ENCODE measurements at regions not wholly inside any gene's neighbourhood (a gene's known extent, or its start where the extent isn't known, plus 50 kb on each side); places are given as distances from the start of the nearest gene placed in this dataset.

DNA sequence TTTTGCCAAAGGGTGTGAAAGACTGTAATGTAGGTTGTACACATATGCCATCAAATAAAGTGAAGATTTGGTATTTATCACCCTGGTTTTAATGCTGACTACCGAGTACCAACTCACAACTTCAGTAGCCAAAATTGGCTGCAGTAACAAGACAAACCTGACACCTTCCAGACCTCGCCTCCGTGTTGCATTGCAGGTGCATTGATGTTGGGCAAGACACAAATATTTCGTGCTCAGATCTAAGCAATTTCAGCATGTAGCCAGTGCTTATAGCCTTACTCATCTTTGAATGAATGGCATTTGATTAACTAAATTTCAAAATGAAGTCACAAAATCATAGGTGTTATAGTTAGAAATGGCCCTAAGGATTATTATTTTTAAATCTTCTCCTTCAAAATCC lies 400.2 kb downstream of the SOX2 start:
- no peaks in the 10 kb centered on the region for H3K27me3 ChIP-seq (ENCODE audit: control insufficient read depth in 2 of 2, insufficient read depth in 2 of 2, low read length in 2 of 2)
- H3K36me3 ChIP-seq (ENCODE audit: control insufficient read depth in 2 of 2, insufficient read depth in 2 of 2, low read length in 2 of 2) = no peaks in the 10 kb centered on the region
- H3K4me1 ChIP-seq (ENCODE audit: control insufficient read depth in 2 of 2, insufficient read depth in 2 of 2, low read length in 2 of 2) = no peaks in the 10 kb centered on the region
- H3K27ac ChIP-seq (ENCODE audit: low read depth in 2 of 2, low read length in 2 of 2) = no peak overlapping the region
- H3K4me3 ChIP-seq (ENCODE audit: low read length in 2 of 2) = no peak overlapping the region
- no peaks in the 10 kb centered on the region for H3K9me3 ChIP-seq (ENCODE audit: control insufficient read depth in 2 of 2, low read length in 2 of 2)
- no peak overlapping the region for H3K9ac ChIP-seq (ENCODE audit: low read depth in 1 of 2, low read length in 2 of 2)

DNA sequence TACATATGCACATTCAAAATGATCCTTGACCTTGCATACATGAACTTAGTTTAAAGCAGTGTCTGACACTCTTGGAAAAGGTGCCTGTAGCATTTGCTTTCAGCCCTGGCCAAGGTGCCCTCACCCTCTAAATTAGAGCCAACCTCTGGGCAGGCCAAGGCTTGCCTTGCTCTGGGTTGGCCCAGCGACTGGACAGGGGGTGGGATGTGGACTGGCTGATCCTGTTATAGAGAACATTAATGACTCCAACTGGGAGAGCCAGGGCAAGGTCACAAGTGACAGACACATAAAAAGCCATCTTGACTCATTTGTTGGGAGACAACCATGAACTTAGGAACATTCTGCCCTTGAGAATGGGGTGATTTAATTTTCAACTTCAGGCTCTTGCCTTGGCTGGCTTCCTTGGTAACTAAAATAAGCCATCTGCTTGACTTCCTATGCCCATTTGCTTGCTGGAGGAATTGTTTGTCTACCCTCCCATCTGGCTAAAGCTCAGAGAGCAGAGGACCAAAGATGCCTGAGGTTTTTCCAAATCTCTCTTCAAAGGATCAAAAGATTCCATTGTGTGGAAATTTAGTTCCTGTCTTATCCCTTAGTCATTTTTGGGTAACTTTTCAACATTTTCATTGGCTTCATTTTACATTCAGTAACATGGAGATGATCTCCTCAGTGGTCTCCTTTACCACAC lies 403.7 kb downstream of the SOX2 start:
- no peak overlapping the region for H3K9ac ChIP-seq (ENCODE audit: low read depth in 1 of 2, low read length in 2 of 2)
- no peaks in the 10 kb centered on the region for H3K27me3 ChIP-seq (ENCODE audit: control insufficient read depth in 2 of 2, insufficient read depth in 2 of 2, low read length in 2 of 2)

DNA sequence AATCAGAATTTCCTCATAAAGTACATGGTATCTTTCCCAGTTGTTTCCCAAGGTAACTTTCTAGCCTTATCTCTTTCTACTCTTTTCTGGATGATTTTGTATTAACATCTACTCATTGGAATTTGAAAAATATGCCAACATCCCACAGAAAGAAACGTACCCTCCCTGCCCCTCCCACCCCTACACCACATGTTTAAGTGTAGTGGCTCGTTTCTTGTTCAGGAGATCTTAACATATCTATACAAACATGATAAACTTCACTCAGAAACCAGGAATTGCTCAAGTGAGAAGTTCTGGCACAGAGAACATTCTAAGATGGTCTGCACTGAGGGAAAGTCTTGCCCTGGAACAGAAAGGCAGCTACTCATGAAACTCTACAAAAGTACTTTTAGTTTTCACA lies 404.7 kb downstream of the SOX2 start:
- H3K36me3 ChIP-seq (ENCODE audit: control insufficient read depth in 2 of 2, insufficient read depth in 2 of 2, low read length in 2 of 2) = no peaks in the 10 kb centered on the region
- H3K27me3 ChIP-seq (ENCODE audit: control insufficient read depth in 2 of 2, insufficient read depth in 2 of 2, low read length in 2 of 2) = no peaks in the 10 kb centered on the region
- no peak overlapping the region for H3K27ac ChIP-seq (ENCODE audit: low read depth in 2 of 2, low read length in 2 of 2)
- H3K4me3 ChIP-seq (ENCODE audit: low read length in 2 of 2) = no peak overlapping the region
- H3K9ac ChIP-seq (ENCODE audit: low read depth in 1 of 2, low read length in 2 of 2) = no peak overlapping the region
- no peaks in the 10 kb centered on the region for H3K4me1 ChIP-seq (ENCODE audit: control insufficient read depth in 2 of 2, insufficient read depth in 2 of 2, low read length in 2 of 2)
- H3K9me3 ChIP-seq (ENCODE audit: control insufficient read depth in 2 of 2, low read length in 2 of 2) = no peaks in the 10 kb centered on the region

More for the DNA sequence above, 403.7 kb downstream of the SOX2 start:
- Histone ChIP-seq H3K4me3 (ENCODE audit: low read length in 2 of 2) (no peak overlapping the region), H3K36me3 (ENCODE audit: control insufficient read depth in 2 of 2, insufficient read depth in 2 of 2, low read length in 2 of 2) (no peaks in the 10 kb centered on the region), H3K27ac (ENCODE audit: low read depth in 2 of 2, low read length in 2 of 2) (no peak overlapping the region), H3K9me3 (ENCODE audit: control insufficient read depth in 2 of 2, low read length in 2 of 2) (no peaks in the 10 kb centered on the region), H3K4me1 (ENCODE audit: control insufficient read depth in 2 of 2, insufficient read depth in 2 of 2, low read length in 2 of 2) (no peaks in the 10 kb centered on the region)

DNA sequence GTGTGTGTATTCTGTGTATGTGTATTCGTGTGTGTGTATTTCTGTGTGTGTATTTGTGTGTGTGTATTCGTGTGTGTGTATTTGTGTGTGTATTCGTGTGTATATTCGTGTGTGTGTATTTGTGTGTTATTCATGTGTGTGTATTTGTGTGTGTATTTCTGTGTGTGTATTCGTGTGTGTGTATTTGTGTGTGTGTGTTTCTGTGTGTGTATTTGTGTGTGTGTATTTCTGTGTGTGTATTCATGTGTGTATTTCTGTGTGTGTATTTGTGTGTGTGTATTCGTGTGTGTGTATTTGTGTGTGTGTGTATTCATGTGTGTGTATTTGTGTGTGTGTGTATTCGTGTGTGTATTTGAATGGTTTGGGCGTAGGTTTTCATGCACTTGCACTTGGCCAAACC lies 405.4 kb downstream of the SOX2 start:
- Histone ChIP-seq H3K9me3 (ENCODE audit: control insufficient read depth in 2 of 2, low read length in 2 of 2) (no peaks in the 10 kb centered on the region), H3K27me3 (ENCODE audit: control insufficient read depth in 2 of 2, insufficient read depth in 2 of 2, low read length in 2 of 2) (no peaks in the 10 kb centered on the region), H3K36me3 (ENCODE audit: control insufficient read depth in 2 of 2, insufficient read depth in 2 of 2, low read length in 2 of 2) (no peaks in the 10 kb centered on the region), H3K4me3 (ENCODE audit: low read length in 2 of 2) (no peak overlapping the region), H3K9ac (ENCODE audit: low read depth in 1 of 2, low read length in 2 of 2) (no peak overlapping the region), H3K4me1 (ENCODE audit: control insufficient read depth in 2 of 2, insufficient read depth in 2 of 2, low read length in 2 of 2) (no peaks in the 10 kb centered on the region), H3K27ac (ENCODE audit: low read depth in 2 of 2, low read length in 2 of 2) (no peak overlapping the region)

DNA sequence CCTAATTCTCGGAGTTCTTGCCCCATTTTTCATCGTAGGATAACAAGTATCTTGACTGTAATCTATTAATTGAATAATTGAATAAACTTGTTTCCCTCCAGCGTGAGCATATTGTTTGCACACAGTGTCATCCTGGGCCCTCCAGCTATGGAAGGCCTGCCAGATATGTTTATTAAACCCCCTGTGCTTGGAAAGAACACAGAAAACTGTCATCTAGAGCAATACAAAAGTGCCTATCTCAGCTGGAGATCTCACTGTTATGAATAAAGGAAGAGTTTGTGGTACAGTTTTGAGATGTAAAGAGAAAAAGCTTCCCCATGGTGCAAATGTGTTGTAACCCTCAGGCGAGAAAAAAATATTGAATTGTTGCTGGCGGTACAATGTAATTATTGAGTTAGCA lies 405.9 kb downstream of the SOX2 start:
- Histone ChIP-seq H3K4me3 (ENCODE audit: low read length in 2 of 2) (no peak overlapping the region), H3K9me3 (ENCODE audit: control insufficient read depth in 2 of 2, low read length in 2 of 2) (no peaks in the 10 kb centered on the region), H3K9ac (ENCODE audit: low read depth in 1 of 2, low read length in 2 of 2) (no peak overlapping the region)

DNA sequence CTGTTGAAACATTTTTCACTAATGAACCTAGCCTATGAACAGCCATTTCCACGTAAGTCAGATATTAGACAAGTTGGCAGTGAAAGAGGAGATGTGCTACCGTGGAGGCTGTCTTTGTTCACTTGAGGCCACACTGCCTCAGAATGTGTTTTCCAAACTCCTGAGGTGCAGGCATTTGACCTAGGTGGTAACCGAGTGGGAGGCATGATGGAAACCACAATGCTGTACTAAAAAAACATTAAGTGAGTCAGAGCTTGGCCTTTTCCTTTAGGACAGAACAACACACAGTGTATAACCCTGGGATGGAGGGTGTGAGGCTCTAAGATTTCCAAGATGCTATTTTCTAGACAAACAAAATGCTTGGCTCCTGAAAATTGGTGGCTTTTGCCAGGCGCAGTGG lies 406.3 kb downstream of the SOX2 start:
- Histone ChIP-seq H3K27ac (ENCODE audit: low read depth in 2 of 2, low read length in 2 of 2) (no peak overlapping the region), H3K36me3 (ENCODE audit: control insufficient read depth in 2 of 2, insufficient read depth in 2 of 2, low read length in 2 of 2) (no peaks in the 10 kb centered on the region), H3K4me3 (ENCODE audit: low read length in 2 of 2) (no peak overlapping the region), H3K4me1 (ENCODE audit: control insufficient read depth in 2 of 2, insufficient read depth in 2 of 2, low read length in 2 of 2) (no peaks in the 10 kb centered on the region), H3K9ac (ENCODE audit: low read depth in 1 of 2, low read length in 2 of 2) (no peak overlapping the region), H3K9me3 (ENCODE audit: control insufficient read depth in 2 of 2, low read length in 2 of 2) (no peaks in the 10 kb centered on the region), H3K27me3 (ENCODE audit: control insufficient read depth in 2 of 2, insufficient read depth in 2 of 2, low read length in 2 of 2) (no peaks in the 10 kb centered on the region)

More for the DNA sequence above, 405.9 kb downstream of the SOX2 start:
- no peaks in the 10 kb centered on the region for H3K36me3 ChIP-seq (ENCODE audit: control insufficient read depth in 2 of 2, insufficient read depth in 2 of 2, low read length in 2 of 2)
- no peak overlapping the region for H3K27ac ChIP-seq (ENCODE audit: low read depth in 2 of 2, low read length in 2 of 2)
- no peaks in the 10 kb centered on the region for H3K27me3 ChIP-seq (ENCODE audit: control insufficient read depth in 2 of 2, insufficient read depth in 2 of 2, low read length in 2 of 2)
- H3K4me1 ChIP-seq (ENCODE audit: control insufficient read depth in 2 of 2, insufficient read depth in 2 of 2, low read length in 2 of 2) = no peaks in the 10 kb centered on the region

DNA sequence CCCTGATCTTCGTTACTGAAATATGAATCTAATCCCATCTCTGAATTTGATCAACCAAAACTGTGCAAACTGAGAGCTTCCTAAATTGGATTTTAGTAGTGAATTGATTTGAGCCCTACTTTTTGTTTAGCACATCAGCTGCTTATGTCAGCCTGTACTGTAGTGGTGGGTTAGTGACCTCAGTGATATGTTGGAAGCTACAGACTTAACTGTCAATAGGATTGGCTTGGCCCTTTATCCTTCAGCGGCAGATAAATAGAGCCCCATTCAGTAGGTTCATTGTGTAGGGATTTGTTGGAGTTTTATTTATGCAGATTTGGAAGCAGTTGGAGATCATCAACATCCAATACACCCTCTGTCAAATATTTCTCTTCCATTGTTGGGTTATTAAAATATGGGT lies 409.7 kb downstream of the SOX2 start:
- no peak overlapping the region for H3K9ac ChIP-seq (ENCODE audit: low read depth in 1 of 2, low read length in 2 of 2)
- H3K4me3 ChIP-seq (ENCODE audit: low read length in 2 of 2) = no peak overlapping the region
- no peaks in the 10 kb centered on the region for H3K4me1 ChIP-seq (ENCODE audit: control insufficient read depth in 2 of 2, insufficient read depth in 2 of 2, low read length in 2 of 2)
- no peaks in the 10 kb centered on the region for H3K9me3 ChIP-seq (ENCODE audit: control insufficient read depth in 2 of 2, low read length in 2 of 2)
- no peaks in the 10 kb centered on the region for H3K36me3 ChIP-seq (ENCODE audit: control insufficient read depth in 2 of 2, insufficient read depth in 2 of 2, low read length in 2 of 2)
- H3K27ac ChIP-seq (ENCODE audit: low read depth in 2 of 2, low read length in 2 of 2) = no peak overlapping the region
- no peaks in the 10 kb centered on the region for H3K27me3 ChIP-seq (ENCODE audit: control insufficient read depth in 2 of 2, insufficient read depth in 2 of 2, low read length in 2 of 2)

DNA sequence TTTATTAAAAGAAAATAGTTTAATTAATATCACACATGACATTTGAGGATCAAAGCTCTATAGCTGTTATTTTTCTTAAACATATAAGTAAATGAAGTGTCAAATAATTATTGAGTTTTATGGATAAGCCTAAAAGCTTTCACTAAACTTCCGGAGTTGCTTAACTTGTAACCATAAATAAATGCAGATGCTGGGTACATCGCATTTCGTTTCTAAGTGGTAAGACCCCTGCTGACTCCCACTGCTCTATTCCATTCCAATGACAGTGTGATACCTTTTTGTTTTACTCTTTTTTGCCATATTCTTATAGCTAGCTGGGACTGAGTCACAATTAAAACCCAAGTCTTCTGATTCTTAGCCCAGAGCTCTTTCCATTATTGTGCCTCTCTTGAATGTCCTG lies 411.1 kb downstream of the SOX2 start:
- Histone ChIP-seq H3K27me3 (ENCODE audit: control insufficient read depth in 2 of 2, insufficient read depth in 2 of 2, low read length in 2 of 2) (no peaks in the 10 kb centered on the region), H3K4me3 (ENCODE audit: low read length in 2 of 2) (no peak overlapping the region), H3K4me1 (ENCODE audit: control insufficient read depth in 2 of 2, insufficient read depth in 2 of 2, low read length in 2 of 2) (no peaks in the 10 kb centered on the region), H3K36me3 (ENCODE audit: control insufficient read depth in 2 of 2, insufficient read depth in 2 of 2, low read length in 2 of 2) (no peaks in the 10 kb centered on the region), H3K9me3 (ENCODE audit: control insufficient read depth in 2 of 2, low read length in 2 of 2) (no peaks in the 10 kb centered on the region), H3K27ac (ENCODE audit: low read depth in 2 of 2, low read length in 2 of 2) (no peak overlapping the region), H3K9ac (ENCODE audit: low read depth in 1 of 2, low read length in 2 of 2) (no peak overlapping the region)

DNA sequence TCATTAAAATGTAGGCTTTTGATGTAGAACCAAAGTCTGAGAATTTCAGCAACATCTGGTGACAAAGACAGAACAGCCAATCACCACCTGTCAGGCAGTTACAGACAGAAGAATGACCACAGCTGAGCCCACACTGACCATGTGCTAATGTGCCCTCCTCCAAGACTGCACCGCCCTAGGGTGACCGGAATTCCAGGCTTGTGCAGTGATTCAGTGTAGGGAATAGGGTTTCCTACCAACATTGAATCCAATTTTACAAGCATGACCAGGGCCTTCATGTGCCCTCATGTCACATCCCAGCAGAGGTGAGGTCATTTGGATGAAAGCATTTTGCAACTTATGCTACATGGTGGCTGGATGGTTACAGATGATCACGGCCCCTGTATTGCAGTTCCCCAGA lies 412.5 kb downstream of the SOX2 start:
- Histone ChIP-seq H3K4me3 (ENCODE audit: low read length in 2 of 2) (no peak overlapping the region), H3K27me3 (ENCODE audit: control insufficient read depth in 2 of 2, insufficient read depth in 2 of 2, low read length in 2 of 2) (no peaks in the 10 kb centered on the region), H3K9me3 (ENCODE audit: control insufficient read depth in 2 of 2, low read length in 2 of 2) (no peaks in the 10 kb centered on the region), H3K36me3 (ENCODE audit: control insufficient read depth in 2 of 2, insufficient read depth in 2 of 2, low read length in 2 of 2) (no peaks in the 10 kb centered on the region), H3K9ac (ENCODE audit: low read depth in 1 of 2, low read length in 2 of 2) (no peak overlapping the region), H3K27ac (ENCODE audit: low read depth in 2 of 2, low read length in 2 of 2) (no peak overlapping the region), H3K4me1 (ENCODE audit: control insufficient read depth in 2 of 2, insufficient read depth in 2 of 2, low read length in 2 of 2) (no peaks in the 10 kb centered on the region)

DNA sequence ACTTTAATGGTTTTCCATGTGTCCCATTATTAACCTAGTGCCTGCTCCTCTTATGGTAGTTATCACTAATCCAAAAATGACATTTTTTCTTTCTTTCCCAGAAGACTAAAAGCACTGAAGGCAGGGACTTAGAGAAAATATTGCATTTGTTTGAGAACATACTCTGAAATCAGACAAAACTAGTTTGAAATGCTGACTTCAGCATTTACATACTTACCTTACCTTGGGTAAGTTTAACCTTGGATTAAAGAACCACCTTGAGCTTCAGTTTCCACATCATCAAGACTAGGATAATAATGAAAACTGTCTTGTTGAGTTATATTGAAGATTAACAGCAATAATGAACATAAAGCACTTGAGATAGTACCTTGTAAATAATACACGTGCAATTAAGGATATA lies 413.0 kb downstream of the SOX2 start:
- Histone ChIP-seq H3K9me3 (ENCODE audit: control insufficient read depth in 2 of 2, low read length in 2 of 2) (no peaks in the 10 kb centered on the region), H3K9ac (ENCODE audit: low read depth in 1 of 2, low read length in 2 of 2) (no peak overlapping the region), H3K27me3 (ENCODE audit: control insufficient read depth in 2 of 2, insufficient read depth in 2 of 2, low read length in 2 of 2) (no peaks in the 10 kb centered on the region), H3K4me1 (ENCODE audit: control insufficient read depth in 2 of 2, insufficient read depth in 2 of 2, low read length in 2 of 2) (no peaks in the 10 kb centered on the region), H3K27ac (ENCODE audit: low read depth in 2 of 2, low read length in 2 of 2) (no peak overlapping the region), H3K4me3 (ENCODE audit: low read length in 2 of 2) (no peak overlapping the region), H3K36me3 (ENCODE audit: control insufficient read depth in 2 of 2, insufficient read depth in 2 of 2, low read length in 2 of 2) (no peaks in the 10 kb centered on the region)

DNA sequence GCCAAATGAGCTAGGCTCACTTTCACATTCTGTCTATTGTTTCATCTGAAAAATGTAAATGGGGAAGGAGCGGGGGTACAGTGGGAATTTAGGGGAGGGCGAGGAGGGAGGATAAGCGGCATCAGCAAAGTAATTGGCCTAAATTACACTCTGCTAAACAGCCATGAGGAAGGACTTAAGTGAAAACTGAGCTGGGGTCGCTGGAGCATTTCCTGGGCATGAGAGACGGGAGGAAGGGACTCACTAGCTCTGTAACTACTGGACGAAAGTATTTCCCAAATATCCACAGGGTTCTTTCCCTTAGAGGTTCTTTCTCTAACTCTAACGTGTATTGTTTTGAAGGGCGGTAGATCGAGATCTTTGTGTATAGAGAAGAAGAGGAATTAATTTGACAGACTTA lies 418.0 kb downstream of the SOX2 start:
- Histone ChIP-seq H3K9ac (ENCODE audit: low read depth in 1 of 2, low read length in 2 of 2) (no peak overlapping the region), H3K9me3 (ENCODE audit: control insufficient read depth in 2 of 2, low read length in 2 of 2) (no peaks in the 10 kb centered on the region), H3K36me3 (ENCODE audit: control insufficient read depth in 2 of 2, insufficient read depth in 2 of 2, low read length in 2 of 2) (no peaks in the 10 kb centered on the region), H3K27ac (ENCODE audit: low read depth in 2 of 2, low read length in 2 of 2) (no peak overlapping the region), H3K27me3 (ENCODE audit: control insufficient read depth in 2 of 2, insufficient read depth in 2 of 2, low read length in 2 of 2) (peaks cover 0 to 2% of the 10 kb centered on the region in 2 donors), H3K4me3 (ENCODE audit: low read length in 2 of 2) (no peak overlapping the region), H3K4me1 (ENCODE audit: control insufficient read depth in 2 of 2, insufficient read depth in 2 of 2, low read length in 2 of 2) (no peaks in the 10 kb centered on the region)
